K562 (cell line): ENCODE measurements at regions not wholly inside any gene's neighbourhood (a gene's known extent, or its start where the extent isn't known, plus 50 kb on each side); places are given as distances from the start of the nearest gene placed in this dataset.

Experiments used
- ATAC-seq: fragments of 200-7000 bp; cut with Tn5 transposase; 3 replicates; pipeline ENCODE4 v1.9.1; 2020; ENCODE audit warnings: moderate library complexity
- BruUV-seq: library from RNA; stranded (reverse); fragments of 400-500 nt; replicated peaks from 2 replicates; lab custom pipeline; 2021; lab: Mats Ljungman, UMichigan
- CTCF ChIA-PET: fragments of 300-600 bp; formaldehyde crosslinking; extraction: SDS; loops from one replicate; lab custom pipeline; 2021; ENCODE audit warnings: low intra/inter-chr PET ratio; lab: Yijun Ruan, JAX
- POLR2A ChIA-PET: fragments of 300-600, 350-650 bp; sonication (Branson Sonifier 250); formaldehyde crosslinking; extraction: SDS; loops from one replicate; lab custom pipeline; 2021; ENCODE audit warnings: antibody characterized with exemption, inconsistent platforms; lab: Yijun Ruan, JAX
- DNase-seq, 4 experiments: peaks; one replicate each; pipeline versions ENCODE4 v3.0.0 to v3.0.0-alpha.2; 2011 to 2018; ENCODE audit warnings: low spot score in 3 of 4, mixed read lengths in 3 of 4; ENCODE audit errors: extremely low read depth in 1 of 4
- FAIRE-seq: peaks from 2 replicates; lab custom pipeline; 2011; peaks lifted over from hg19 to GRCh38; lab: Jason Lieb, UNC
- H2AFZ ChIP-seq: 2 replicates; pipeline ENCODE4 v1.6.0; 2011; ENCODE audit warnings: low read depth, low read length, control low read depth, inconsistent platforms
- H3K27ac ChIP-seq: fragments of 200-600 bp; 3 replicates; pipeline ENCODE4 v1.8.0; 2011; ENCODE audit warnings: low read depth, mild to moderate bottlenecking, control low read depth, inconsistent platforms, low read length, moderate library complexity, mixed read lengths; ENCODE audit errors: extremely low read depth
- H3K27me3 ChIP-seq, 2 experiments: fragments of 300-600 bp in 1 of 2; 2 replicates in 1 of 2; 3 replicates in 1 of 2; pipeline versions ENCODE4 v1.6.0 to v1.8.0; 2011; ENCODE audit warnings: inconsistent platforms in 2 of 2, low read length in 2 of 2, mild to moderate bottlenecking in 1 of 2, mixed read lengths in 1 of 2, moderate library complexity in 1 of 2; ENCODE audit not compliant: control insufficient read depth in 2 of 2, insufficient read depth in 2 of 2
- H3K36me3 ChIP-seq: fragments of 300-600 bp; 3 replicates; pipeline ENCODE4 v1.8.0; 2011; ENCODE audit warnings: mild to moderate bottlenecking, low read length, inconsistent platforms; ENCODE audit not compliant: control insufficient read depth, insufficient read depth
- H3K4me1 ChIP-seq, 2 experiments: fragments of 200-600 bp in 1 of 2; replicated peaks in 1 of 2; 2 replicates in 1 of 2; 3 replicates in 1 of 2; pipeline versions ENCODE4 v1.5.1 to v1.8.0; 2011; ENCODE audit warnings: inconsistent platforms in 2 of 2, low read length in 2 of 2, mild to moderate bottlenecking in 1 of 2, mixed read lengths in 1 of 2, moderate library complexity in 1 of 2; ENCODE audit not compliant: control insufficient read depth in 2 of 2, insufficient read depth in 2 of 2
- H3K4me2 ChIP-seq: 2 replicates; pipeline ENCODE4 v1.6.1; 2011; ENCODE audit warnings: low read length, control low read depth, inconsistent platforms, mixed read lengths; ENCODE audit not compliant: insufficient read depth
- H3K4me3 ChIP-seq: fragments of 200-600 bp; sonication (generic), shearing (Covaris generic); 2 replicates; pipeline ENCODE4 v1.5.1; 2016; ENCODE audit warnings: control low read depth, inconsistent platforms
- H3K79me2 ChIP-seq: fragments of 200-600 bp; 3 replicates; pipeline ENCODE4 v1.8.0; 2011; ENCODE audit warnings: low read length, inconsistent platforms; ENCODE audit not compliant: control insufficient read depth, insufficient read depth
- H3K9ac ChIP-seq, 2 experiments: 2 replicates each; pipeline versions ENCODE4 v1.6.0 to v1.6.1; 2011; ENCODE audit warnings: low read depth in 2 of 2, low read length in 2 of 2, control low read depth in 1 of 2, inconsistent platforms in 1 of 2, mild to moderate bottlenecking in 1 of 2, mixed read lengths in 1 of 2; ENCODE audit not compliant: insufficient read depth in 1 of 2
- H3K9me1 ChIP-seq: one replicate; pipeline ENCODE4 v1.6.0; 2011; ENCODE audit warnings: inconsistent platforms, mild to moderate bottlenecking, low read length, moderate library complexity; ENCODE audit not compliant: control insufficient read depth, insufficient read depth
- H3K9me3 ChIP-seq: replicated peaks from 2 replicates; pipeline ENCODE4 v1.5.1; 2011; ENCODE audit warnings: low read depth, low read length, inconsistent platforms; ENCODE audit not compliant: control insufficient read depth, insufficient read depth
- H4K20me1 ChIP-seq: replicated peaks from 2 replicates; pipeline ENCODE4 v1.6.1; 2011; ENCODE audit warnings: low read length, inconsistent platforms, mixed read lengths; ENCODE audit not compliant: control insufficient read depth, insufficient read depth
- ERF ChIP-seq: fragments of 450-650 bp; formaldehyde crosslinking; IDR thresholded peaks from 2 replicates; pipeline ENCODE4 v1.4.0; 2020; ENCODE audit warnings: mild to moderate bottlenecking, mixed read lengths
- HOXB6 ChIP-seq: fragments of 250-450 bp; sonication (Bioruptor Pico); IDR thresholded peaks from 2 replicates; pipeline ENCODE4 v1.5.1; 2022; ENCODE audit warnings: mild to moderate bottlenecking, borderline replicate concordance
- RBM34 ChIP-seq: fragments of 200-400 bp; formaldehyde crosslinking; IDR thresholded peaks from 2 replicates; pipeline ENCODE4 v1.6.1; 2018; ENCODE audit warnings: low read length, borderline replicate concordance; ENCODE audit not compliant: insufficient read depth
- TCFL5 ChIP-seq: fragments of 250-450 bp; sonication (Bioruptor Pico); conservative IDR thresholded peaks from 2 replicates; pipeline ENCODE4 v1.6.1; 2021; ENCODE audit warnings: mild to moderate bottlenecking, moderate library complexity, matching md5 sums
- ZNF41 ChIP-seq: fragments of 250-450 bp; sonication (Bioruptor Pico); conservative IDR thresholded peaks from 2 replicates; pipeline ENCODE4 v1.4.0; 2020; ENCODE audit warnings: mild to moderate bottlenecking
- in situ Hi-C: fragments of 300-500 bp; cut with MboI; formaldehyde crosslinking; loops from 4 replicates; pipeline ENCODE4 v1.15.0; 2018; ENCODE audit warnings: inconsistent platforms, mixed read lengths
- intact Hi-C: fragments of 100-400 bp; cut with micrococcal nuclease; formaldehyde crosslinking; loops from 2 replicates; pipeline ENCODE4 v1.14.2; 2022
- TF ChIP-seq, protein P1 (sequence below): sonication (generic); formaldehyde crosslinking; IDR thresholded peaks from 2 replicates; pipeline ENCODE4 v1.8.0; 2022; ENCODE audit warnings: missing genetic modification reagents, mild to moderate bottlenecking, borderline replicate concordance
- TF ChIP-seq, protein P2 (sequence below): IDR thresholded peaks from 2 replicates; pipeline ENCODE4 v1.6.1; 2011; ENCODE audit warnings: borderline replicate concordance, low read depth, mild to moderate bottlenecking, moderate library complexity, low read length; ENCODE audit not compliant: insufficient read depth, poor library complexity, severe bottlenecking

DNA sequence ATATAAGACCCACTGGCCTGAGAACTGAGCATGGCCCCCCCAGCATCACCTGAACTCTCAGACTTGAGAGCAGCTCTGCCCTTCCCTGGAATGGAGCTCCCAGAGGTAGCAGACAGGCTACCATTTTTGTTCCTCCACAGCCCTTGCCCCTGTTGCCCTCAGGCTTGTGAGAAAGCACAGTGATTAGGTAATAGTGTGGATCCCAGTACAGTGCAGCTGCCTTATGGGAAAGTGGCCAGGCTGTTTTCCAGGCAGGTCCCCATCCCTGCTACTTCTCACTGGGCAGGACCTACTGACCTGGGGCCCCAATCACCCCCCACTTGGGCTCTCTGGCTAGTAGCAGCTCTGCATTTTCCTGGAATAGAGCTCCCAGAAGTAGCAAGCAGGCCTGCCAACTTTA, 834.0 kb downstream of the DACH1 start:
- no peaks in the 10 kb centered on the region for H3K27me3 ChIP-seq
- in situ Hi-C loops = no loop called here

More for the DNA sequence above, 834.0 kb downstream of the DACH1 start:
- H3K4me1 ChIP-seq = no peaks in the 10 kb centered on the region
- H3K4me2 ChIP-seq = no peak overlapping the region
- no peaks in the 10 kb centered on the region for H4K20me1 ChIP-seq
- DNase-seq (no peak), FAIRE-seq (no peak), ATAC-seq (no peak)
- no peak overlapping the region for H3K4me3 ChIP-seq
- TF ChIP-seq HOXB6 (CRISPR knock-in tag) (no peak), ZNF41 (CRISPR knock-in tag) (no peak), RBM34 (no peak), ERF (no peak), TCFL5 (CRISPR knock-in tag) (no peak)
- TF ChIP-seq, protein P1, sequence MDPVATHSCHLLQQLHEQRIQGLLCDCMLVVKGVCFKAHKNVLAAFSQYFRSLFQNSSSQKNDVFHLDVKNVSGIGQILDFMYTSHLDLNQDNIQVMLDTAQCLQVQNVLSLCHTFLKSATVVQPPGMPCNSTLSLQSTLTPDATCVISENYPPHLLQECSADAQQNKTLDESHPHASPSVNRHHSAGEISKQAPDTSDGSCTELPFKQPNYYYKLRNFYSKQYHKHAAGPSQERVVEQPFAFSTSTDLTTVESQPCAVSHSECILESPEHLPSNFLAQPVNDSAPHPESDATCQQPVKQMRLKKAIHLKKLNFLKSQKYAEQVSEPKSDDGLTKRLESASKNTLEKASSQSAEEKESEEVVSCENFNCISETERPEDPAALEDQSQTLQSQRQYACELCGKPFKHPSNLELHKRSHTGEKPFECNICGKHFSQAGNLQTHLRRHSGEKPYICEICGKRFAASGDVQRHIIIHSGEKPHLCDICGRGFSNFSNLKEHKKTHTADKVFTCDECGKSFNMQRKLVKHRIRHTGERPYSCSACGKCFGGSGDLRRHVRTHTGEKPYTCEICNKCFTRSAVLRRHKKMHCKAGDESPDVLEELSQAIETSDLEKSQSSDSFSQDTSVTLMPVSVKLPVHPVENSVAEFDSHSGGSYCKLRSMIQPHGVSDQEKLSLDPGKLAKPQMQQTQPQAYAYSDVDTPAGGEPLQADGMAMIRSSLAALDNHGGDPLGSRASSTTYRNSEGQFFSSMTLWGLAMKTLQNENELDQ (CRISPR knock-in tag) = no peak
- TF ChIP-seq, protein P2, sequence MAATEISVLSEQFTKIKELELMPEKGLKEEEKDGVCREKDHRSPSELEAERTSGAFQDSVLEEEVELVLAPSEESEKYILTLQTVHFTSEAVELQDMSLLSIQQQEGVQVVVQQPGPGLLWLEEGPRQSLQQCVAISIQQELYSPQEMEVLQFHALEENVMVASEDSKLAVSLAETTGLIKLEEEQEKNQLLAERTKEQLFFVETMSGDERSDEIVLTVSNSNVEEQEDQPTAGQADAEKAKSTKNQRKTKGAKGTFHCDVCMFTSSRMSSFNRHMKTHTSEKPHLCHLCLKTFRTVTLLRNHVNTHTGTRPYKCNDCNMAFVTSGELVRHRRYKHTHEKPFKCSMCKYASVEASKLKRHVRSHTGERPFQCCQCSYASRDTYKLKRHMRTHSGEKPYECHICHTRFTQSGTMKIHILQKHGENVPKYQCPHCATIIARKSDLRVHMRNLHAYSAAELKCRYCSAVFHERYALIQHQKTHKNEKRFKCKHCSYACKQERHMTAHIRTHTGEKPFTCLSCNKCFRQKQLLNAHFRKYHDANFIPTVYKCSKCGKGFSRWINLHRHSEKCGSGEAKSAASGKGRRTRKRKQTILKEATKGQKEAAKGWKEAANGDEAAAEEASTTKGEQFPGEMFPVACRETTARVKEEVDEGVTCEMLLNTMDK = no peak
- no peaks in the 10 kb centered on the region for H3K9me3 ChIP-seq
- H3K9me1 ChIP-seq = no peaks in the 10 kb centered on the region
- no TSS peak for BruUV-seq
- CTCF ChIA-PET = no interaction called here
- no peaks in the 10 kb centered on the region for H3K36me3 ChIP-seq
- no peak overlapping the region for H3K27ac ChIP-seq
- no peak overlapping the region for H3K9ac ChIP-seq
- intact Hi-C loops = no loop called here
- no peak overlapping the region for H2AFZ ChIP-seq
- POLR2A ChIA-PET = no interaction called here
- no peaks in the 10 kb centered on the region for H3K79me2 ChIP-seq
